ENCODE measurements at regions not wholly inside any gene's neighbourhood (a gene's known extent, or its start where the extent isn't known, plus 50 kb on each side); places are given as distances from the start of the nearest gene placed in this dataset.

DNA sequence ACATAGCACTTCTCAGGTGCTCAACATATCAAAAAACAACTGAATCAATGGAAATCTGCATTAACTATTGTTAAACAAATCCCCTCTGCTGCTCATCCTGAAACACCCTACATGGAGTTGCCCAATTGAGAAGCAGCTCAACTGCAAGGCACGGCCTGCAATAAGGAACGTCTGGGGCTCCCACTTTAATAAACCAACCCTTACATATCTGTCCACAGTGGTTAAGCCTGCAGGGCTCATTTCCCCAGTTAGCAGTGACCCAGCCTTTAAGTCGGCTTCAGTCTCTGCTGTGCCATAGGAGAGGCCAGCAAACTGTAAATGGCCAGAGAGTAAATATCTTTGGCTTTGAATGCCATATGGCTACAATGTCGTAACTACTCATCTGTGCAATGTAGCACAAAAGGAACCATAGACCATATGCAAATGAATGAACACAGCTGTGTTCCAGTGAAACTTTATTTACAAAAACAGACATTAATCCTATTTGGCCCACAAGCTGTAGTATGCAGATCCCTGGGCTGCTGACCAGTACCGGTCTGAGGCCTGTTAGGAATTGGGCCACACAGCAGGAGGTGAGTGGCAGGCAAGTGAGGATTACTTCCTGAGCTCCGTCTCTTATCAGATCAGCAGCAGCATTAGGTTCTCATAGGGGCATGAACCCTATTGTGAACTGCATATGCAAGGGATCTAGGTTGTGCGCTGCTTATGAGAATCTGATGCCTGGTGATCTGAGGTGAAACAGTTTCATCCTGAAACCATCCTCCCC is 522.7 kb upstream of the CDH4 start:
- Histone ChIP-seq H3K9me3 (ENCODE audit: severe bottlenecking) (no peaks in the 10 kb centered on the region), H3K4me3 (ENCODE audit: low read depth, low read length) (no peak overlapping the region; the same call in 1 of the 2 replicates), H3K36me3 (no peaks in the 10 kb centered on the region), H3K27me3 (ENCODE audit: insufficient read depth, low read depth, severe bottlenecking) (no peaks in the 10 kb centered on the region), H3K27ac (no peak overlapping the region)
- TF ChIP-seq, protein P1, sequence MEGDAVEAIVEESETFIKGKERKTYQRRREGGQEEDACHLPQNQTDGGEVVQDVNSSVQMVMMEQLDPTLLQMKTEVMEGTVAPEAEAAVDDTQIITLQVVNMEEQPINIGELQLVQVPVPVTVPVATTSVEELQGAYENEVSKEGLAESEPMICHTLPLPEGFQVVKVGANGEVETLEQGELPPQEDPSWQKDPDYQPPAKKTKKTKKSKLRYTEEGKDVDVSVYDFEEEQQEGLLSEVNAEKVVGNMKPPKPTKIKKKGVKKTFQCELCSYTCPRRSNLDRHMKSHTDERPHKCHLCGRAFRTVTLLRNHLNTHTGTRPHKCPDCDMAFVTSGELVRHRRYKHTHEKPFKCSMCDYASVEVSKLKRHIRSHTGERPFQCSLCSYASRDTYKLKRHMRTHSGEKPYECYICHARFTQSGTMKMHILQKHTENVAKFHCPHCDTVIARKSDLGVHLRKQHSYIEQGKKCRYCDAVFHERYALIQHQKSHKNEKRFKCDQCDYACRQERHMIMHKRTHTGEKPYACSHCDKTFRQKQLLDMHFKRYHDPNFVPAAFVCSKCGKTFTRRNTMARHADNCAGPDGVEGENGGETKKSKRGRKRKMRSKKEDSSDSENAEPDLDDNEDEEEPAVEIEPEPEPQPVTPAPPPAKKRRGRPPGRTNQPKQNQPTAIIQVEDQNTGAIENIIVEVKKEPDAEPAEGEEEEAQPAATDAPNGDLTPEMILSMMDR (IDR thresholded peaks at IDR 0.05; ENCODE audit: low read depth, low read length): no peak
- peak; percentile 82 for DNase-seq

DNA sequence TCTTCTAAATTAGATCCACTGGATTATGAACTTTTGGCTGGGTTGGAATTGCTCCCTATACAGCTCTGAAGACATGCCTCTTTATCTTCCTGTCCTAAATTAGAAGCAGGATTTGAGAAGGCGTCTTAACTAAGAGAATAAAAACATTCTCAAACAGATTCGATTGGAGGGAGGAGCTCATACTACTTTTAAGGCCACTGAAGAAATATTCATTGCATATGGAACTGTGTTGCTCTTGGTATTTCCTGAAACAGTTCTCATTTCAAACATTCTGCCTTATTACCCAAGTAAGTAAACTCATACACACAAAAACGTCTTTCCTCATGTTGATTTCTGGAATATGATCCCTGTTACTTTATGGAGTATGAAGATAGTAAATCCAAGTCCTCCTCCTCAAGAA is 519.7 kb upstream of the CDH4 start:
- H3K4me3 ChIP-seq (ENCODE audit: low read depth, low read length): no peak overlapping the region
- no peaks in the 10 kb centered on the region for H3K9me3 ChIP-seq (ENCODE audit: severe bottlenecking)
- no peak overlapping the region for H3K27ac ChIP-seq
- no peaks in the 10 kb centered on the region for H3K36me3 ChIP-seq
- TF ChIP-seq, protein P1 (IDR thresholded peaks at IDR 0.05; ENCODE audit: low read depth, low read length): no peak
- H3K27me3 ChIP-seq (ENCODE audit: insufficient read depth, low read depth, severe bottlenecking): no peaks in the 10 kb centered on the region
- no peak for DNase-seq

DNA sequence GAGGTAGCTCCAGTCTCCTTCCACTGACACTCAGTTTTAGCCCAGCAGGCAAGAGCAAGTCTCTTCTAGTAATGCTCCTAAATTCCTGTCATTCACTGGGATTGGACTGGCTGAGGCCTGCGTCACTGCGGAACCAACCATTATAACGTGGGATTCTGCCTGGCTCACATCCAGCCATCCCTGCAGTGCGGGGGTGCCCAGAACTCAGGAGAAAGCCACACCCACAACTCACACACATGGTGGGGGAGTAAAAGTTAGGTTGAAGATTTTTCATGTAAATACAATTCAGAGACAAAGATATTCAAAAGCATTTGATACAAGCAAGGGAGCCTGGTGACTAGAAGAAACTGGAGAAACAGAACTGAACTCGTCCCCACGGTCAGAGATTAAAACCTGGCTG is 504.0 kb upstream of the CDH4 start:
- peaks cover 2% of the 10 kb centered on the region for H3K27me3 ChIP-seq (ENCODE audit: insufficient read depth, low read depth, severe bottlenecking)
- no peaks in the 10 kb centered on the region for H3K36me3 ChIP-seq
- no peak overlapping the region for H3K4me3 ChIP-seq (ENCODE audit: low read depth, low read length)
- no peaks in the 10 kb centered on the region for H3K9me3 ChIP-seq (ENCODE audit: severe bottlenecking)
- DNase-seq: no peak
- TF ChIP-seq, protein P1 (IDR thresholded peaks at IDR 0.05; ENCODE audit: low read depth, low read length): no peak
- no peak overlapping the region for H3K27ac ChIP-seq

DNA sequence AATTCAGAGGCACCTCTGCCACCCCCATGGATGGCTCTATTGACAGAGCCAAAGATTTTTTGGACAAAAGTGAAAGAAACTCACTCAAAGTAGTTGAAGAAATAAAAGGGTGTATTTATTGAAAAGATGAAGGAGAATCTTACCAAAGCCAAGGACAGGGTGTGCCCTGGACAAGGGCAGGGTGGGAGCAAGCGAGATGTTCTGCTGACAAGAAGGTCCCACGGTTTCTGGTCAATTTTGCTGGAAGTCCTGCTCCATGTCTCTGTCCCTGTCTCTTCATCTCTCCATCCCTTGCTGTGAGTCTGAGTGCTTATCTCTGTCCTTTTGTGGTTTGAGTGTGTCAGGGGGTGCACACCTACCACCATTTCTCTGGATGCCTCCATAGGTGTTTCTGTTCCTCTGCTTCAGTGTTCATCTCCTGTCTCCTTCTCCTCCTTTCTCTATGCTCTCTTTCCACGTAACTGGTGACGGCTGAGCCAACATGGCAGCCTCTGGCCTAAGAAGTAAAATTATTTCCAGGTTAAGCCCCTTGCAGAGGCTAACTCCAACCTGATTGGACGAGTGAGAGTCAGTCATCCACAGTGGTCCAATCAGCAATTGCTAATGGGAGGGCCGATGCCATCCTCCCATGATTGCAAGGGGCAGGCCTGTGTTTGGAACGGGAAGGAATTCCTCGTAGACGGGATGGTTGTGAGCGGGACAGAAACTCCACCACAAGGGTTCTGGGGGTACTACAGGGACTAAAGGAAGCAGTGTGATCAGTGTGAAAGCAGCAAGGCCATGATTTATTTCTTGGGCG is 502.1 kb upstream of the CDH4 start:
- Histone ChIP-seq H3K27me3 (ENCODE audit: insufficient read depth, low read depth, severe bottlenecking) (peaks cover 2% of the 10 kb centered on the region), H3K36me3 (no peaks in the 10 kb centered on the region), H3K27ac (no peak overlapping the region), H3K4me3 (ENCODE audit: low read depth, low read length) (no peak overlapping the region), H3K9me3 (ENCODE audit: severe bottlenecking) (no peaks in the 10 kb centered on the region)
- DNase-seq: no peak
- TF ChIP-seq, protein P1 (IDR thresholded peaks at IDR 0.05; ENCODE audit: low read depth, low read length): no peak

DNA sequence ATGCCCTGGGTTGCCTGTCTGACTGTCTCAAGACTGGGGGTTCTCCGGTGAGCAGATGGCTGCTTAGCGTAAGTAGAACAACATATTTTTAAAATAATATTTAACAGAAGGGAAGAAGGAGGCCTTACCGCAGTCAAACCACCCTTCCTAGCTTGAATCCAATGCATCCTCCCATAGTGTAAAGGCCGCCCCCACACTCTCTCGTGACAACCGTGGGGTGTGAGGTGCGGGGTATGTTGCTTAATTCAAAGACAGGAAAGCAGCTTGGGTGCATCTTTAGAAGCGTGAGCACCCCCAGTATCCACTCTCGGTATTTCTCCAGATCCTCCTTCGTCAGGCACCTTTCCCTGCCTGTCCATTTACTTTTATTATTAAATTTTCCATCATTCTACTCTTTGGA is 501.2 kb upstream of the CDH4 start:
- Histone ChIP-seq H3K9me3 (ENCODE audit: severe bottlenecking) (no peaks in the 10 kb centered on the region), H3K27ac (no peak overlapping the region), H3K36me3 (no peaks in the 10 kb centered on the region), H3K4me3 (ENCODE audit: low read depth, low read length) (no peak overlapping the region), H3K27me3 (ENCODE audit: insufficient read depth, low read depth, severe bottlenecking) (no peaks in the 10 kb centered on the region)
- DNase-seq: no peak
- TF ChIP-seq, protein P1 (IDR thresholded peaks at IDR 0.05; ENCODE audit: low read depth, low read length): no peak

All from WERI-Rb-1 (cell line).